ENCODE measurements at regions not wholly inside any gene's neighbourhood (a gene's known extent, or its start where the extent isn't known, plus 50 kb on each side); places are given as distances from the start of the nearest gene placed in this dataset.

- Histone ChIP-seq H3K4me3 (ENCODE audit: low read depth, low read length) (no peak overlapping the region), H3K27me3 (ENCODE audit: control insufficient read depth, insufficient read depth, low read length) (no peaks in the 10 kb centered on the region), H3K36me3 (ENCODE audit: control insufficient read depth, insufficient read depth, low read length) (no peaks in the 10 kb centered on the region)
- TF ChIP-seq CTCF (IDR thresholded peaks at IDR 0.05; ENCODE audit: insufficient read depth, low read length, poor library complexity, severe bottlenecking), result no peak
- DNase-seq (ENCODE audit: low read depth), result no peak
These were observed 170.4 kb downstream of the ZFP36L2 start for GRCh38 chr2:43055985-43056384.

GRCh38 chr2:43055086-43055912, 171.1 kb downstream of the ZFP36L2 start:
- no peak for DNase-seq (ENCODE audit: low read depth)
- no peak overlapping the region for H3K4me3 ChIP-seq (ENCODE audit: low read depth, low read length)
- H3K36me3 ChIP-seq (ENCODE audit: control insufficient read depth, insufficient read depth, low read length), result no peaks in the 10 kb centered on the region
- H3K27me3 ChIP-seq (ENCODE audit: control insufficient read depth, insufficient read depth, low read length), result no peaks in the 10 kb centered on the region
- TF ChIP-seq CTCF (IDR thresholded peaks at IDR 0.05; ENCODE audit: insufficient read depth, low read length, poor library complexity, severe bottlenecking), result no peak

- no peak for DNase-seq (ENCODE audit: low read depth)
- H3K4me3 ChIP-seq (ENCODE audit: low read depth, low read length), result no peak overlapping the region
- no peaks in the 10 kb centered on the region for H3K36me3 ChIP-seq (ENCODE audit: control insufficient read depth, insufficient read depth, low read length)
- H3K27me3 ChIP-seq (ENCODE audit: control insufficient read depth, insufficient read depth, low read length), result peaks cover 2% of the 10 kb centered on the region
- TF ChIP-seq CTCF (IDR thresholded peaks at IDR 0.05; ENCODE audit: insufficient read depth, low read length, poor library complexity, severe bottlenecking), result no peak
These were observed 172.0 kb downstream of the ZFP36L2 start for GRCh38 chr2:43054367-43054766.

GRCh38 chr2:43052944-43053306, 173.5 kb downstream of the ZFP36L2 start:
- Histone ChIP-seq H3K36me3 (ENCODE audit: control insufficient read depth, insufficient read depth, low read length) (no peaks in the 10 kb centered on the region), H3K27me3 (ENCODE audit: control insufficient read depth, insufficient read depth, low read length) (peaks cover 2% of the 10 kb centered on the region), H3K4me3 (ENCODE audit: low read depth, low read length) (no peak overlapping the region)
- DNase-seq (ENCODE audit: low read depth), result no peak
- no peak for TF ChIP-seq CTCF (IDR thresholded peaks at IDR 0.05; ENCODE audit: insufficient read depth, low read length, poor library complexity, severe bottlenecking)

GRCh38 chr2:43052204-43052943, 174.0 kb downstream of the ZFP36L2 start:
- no peaks in the 10 kb centered on the region for H3K36me3 ChIP-seq (ENCODE audit: control insufficient read depth, insufficient read depth, low read length)
- DNase-seq (ENCODE audit: low read depth), result no peak
- TF ChIP-seq CTCF (IDR thresholded peaks at IDR 0.05; ENCODE audit: insufficient read depth, low read length, poor library complexity, severe bottlenecking), result no peak
- H3K27me3 ChIP-seq (ENCODE audit: control insufficient read depth, insufficient read depth, low read length), result peaks cover 2% of the 10 kb centered on the region
- no peak overlapping the region for H3K4me3 ChIP-seq (ENCODE audit: low read depth, low read length)
